H9 (cell line): ENCODE measurements at regions not wholly inside any gene's neighbourhood (a gene's known extent, or its start where the extent isn't known, plus 50 kb on each side); places are given as distances from the start of the nearest gene placed in this dataset.

ENCODE experiments used
- DNase-seq: peaks from one replicate; pipeline ENCODE4 v3.0.0-alpha.2; 2017
- H2AFZ ChIP-seq: one replicate; pipeline ENCODE4 v1.6.1; 2013; ENCODE audit warnings: mild to moderate bottlenecking, low read length, control low read depth, moderate library complexity
- H2AK5ac ChIP-seq: 2 replicates; pipeline ENCODE4 v1.6.1; 2013; ENCODE audit warnings: low read length, control low read depth, mixed read lengths; ENCODE audit not compliant: insufficient read length
- H2BK120ac ChIP-seq: one replicate; pipeline ENCODE4 v1.6.1; 2013; ENCODE audit warnings: low read depth, mild to moderate bottlenecking, low read length, control low read depth, inconsistent platforms; ENCODE audit not compliant: poor library complexity, severe bottlenecking
- H2BK12ac ChIP-seq: 2 replicates; pipeline ENCODE4 v1.6.1; 2013; ENCODE audit warnings: low read length, control low read depth, mixed read lengths, low read depth; ENCODE audit not compliant: insufficient read length
- H2BK15ac ChIP-seq: 2 replicates; pipeline ENCODE4 v1.6.1; 2013; ENCODE audit warnings: low read depth, low read length, control low read depth
- H2BK20ac ChIP-seq: one replicate; pipeline ENCODE4 v1.6.1; 2013; ENCODE audit warnings: low read depth, mild to moderate bottlenecking, low read length, control low read depth, inconsistent platforms; ENCODE audit not compliant: poor library complexity, severe bottlenecking
- H2BK5ac ChIP-seq: 2 replicates; pipeline ENCODE4 v1.6.1; 2013; ENCODE audit warnings: low read length, control low read depth, mixed read lengths; ENCODE audit not compliant: insufficient read length
- H3K14ac ChIP-seq: 2 replicates; pipeline ENCODE4 v1.6.1; 2013; ENCODE audit warnings: low read length, control low read depth; ENCODE audit not compliant: insufficient read depth
- H3K18ac ChIP-seq: 2 replicates; pipeline ENCODE4 v1.6.1; 2013; ENCODE audit warnings: low read depth, mild to moderate bottlenecking, mixed read lengths, low read length, control low read depth; ENCODE audit not compliant: insufficient read length
- H3K23ac ChIP-seq: 2 replicates; pipeline ENCODE4 v1.6.1; 2013; ENCODE audit warnings: low read length, control low read depth, mixed read lengths, low read depth; ENCODE audit not compliant: insufficient read length
- H3K23me2 ChIP-seq: 2 replicates; pipeline ENCODE4 v1.6.1; 2013; ENCODE audit warnings: low read depth, mild to moderate bottlenecking, mixed read lengths, low read length, control low read depth; ENCODE audit not compliant: insufficient read length, poor library complexity, severe bottlenecking
- H3K27ac ChIP-seq: 2 replicates; pipeline ENCODE4 v1.5.1; 2013; ENCODE audit warnings: low read length, control low read depth, mixed read lengths, low read depth; ENCODE audit not compliant: insufficient read length
- H3K27me3 ChIP-seq: 2 replicates; pipeline ENCODE4 v1.6.1; 2013; ENCODE audit warnings: low read length, control low read depth, inconsistent platforms; ENCODE audit not compliant: insufficient read depth
- H3K4ac ChIP-seq: 2 replicates; pipeline ENCODE4 v1.6.1; 2013; ENCODE audit warnings: low read depth, mild to moderate bottlenecking, control low read depth, inconsistent platforms, low read length, moderate library complexity
- H3K4me1 ChIP-seq: 2 replicates; pipeline ENCODE4 v1.6.1; 2013; ENCODE audit warnings: low read length, control low read depth, inconsistent platforms; ENCODE audit not compliant: insufficient read depth
- H3K4me2 ChIP-seq: 2 replicates; pipeline ENCODE4 v1.6.1; 2013; ENCODE audit warnings: low read length, control low read depth, mixed read lengths; ENCODE audit not compliant: insufficient read length, insufficient read depth
- H3K56ac ChIP-seq: 2 replicates; pipeline ENCODE4 v1.6.1; 2013; ENCODE audit warnings: low read depth, mild to moderate bottlenecking, mixed read lengths, low read length, control low read depth; ENCODE audit not compliant: insufficient read length
- H3K79me1 ChIP-seq: 2 replicates; pipeline ENCODE4 v1.6.1; 2013; ENCODE audit warnings: low read depth, mild to moderate bottlenecking, moderate library complexity, low read length, control low read depth, inconsistent platforms; ENCODE audit not compliant: insufficient read depth, poor library complexity, severe bottlenecking
- H3K79me2 ChIP-seq: 2 replicates; pipeline ENCODE4 v1.6.1; 2013; ENCODE audit warnings: low read length, control low read depth, inconsistent platforms; ENCODE audit not compliant: insufficient read depth
- H3K9ac ChIP-seq: 2 replicates; pipeline ENCODE4 v1.6.1; 2013; ENCODE audit warnings: low read length, control low read depth, mixed read lengths; ENCODE audit not compliant: insufficient read length; ENCODE audit errors: extremely low read depth
- H3K9me3 ChIP-seq: one replicate; pipeline ENCODE4 v1.6.1; 2013; ENCODE audit warnings: low read depth, low read length, inconsistent platforms; ENCODE audit not compliant: control insufficient read depth
- H3T11ph ChIP-seq: one replicate; pipeline ENCODE4 v1.6.1; 2013; ENCODE audit warnings: mild to moderate bottlenecking, low read length, control low read depth, inconsistent platforms
- H4K20me1 ChIP-seq: one replicate; pipeline ENCODE4 v1.6.1; 2013; ENCODE audit not compliant: control insufficient read depth, insufficient read length, insufficient read depth
- H4K5ac ChIP-seq: 2 replicates; pipeline ENCODE4 v1.6.1; 2013; ENCODE audit warnings: low read depth, mild to moderate bottlenecking, mixed read lengths, low read length, control low read depth; ENCODE audit not compliant: insufficient read length
- H4K8ac ChIP-seq: replicated peaks from 2 replicates; pipeline ENCODE4 v1.6.1; 2013; ENCODE audit warnings: low read length, control low read depth, mixed read lengths, low read depth; ENCODE audit not compliant: insufficient read length
- H4K91ac ChIP-seq: 2 replicates; pipeline ENCODE4 v1.6.1; 2013; ENCODE audit warnings: low read depth, mild to moderate bottlenecking, moderate library complexity, mixed read lengths, low read length, control low read depth; ENCODE audit not compliant: insufficient read length
- H3K27ac Mint-ChIP-seq, 3 experiments: 2 replicates in 2 of 3; 3 replicates in 1 of 3; pipeline ENCODE4 v1.8.0; 2020 to 2021; ENCODE audit warnings: mixed read lengths in 3 of 3, mild to moderate bottlenecking in 1 of 3, moderate library complexity in 1 of 3
- H3K27me3 Mint-ChIP-seq: 2 replicates; pipeline ENCODE4 v1.8.0; 2021; ENCODE audit warnings: low read depth, mild to moderate bottlenecking, moderate library complexity, mixed read lengths
- H3K36me3 Mint-ChIP-seq, 3 experiments: 2 replicates in 2 of 3; 3 replicates in 1 of 3; pipeline ENCODE4 v1.8.0; 2020 to 2021; ENCODE audit warnings: low read depth in 3 of 3, mixed read lengths in 3 of 3; ENCODE audit not compliant: insufficient read depth in 1 of 3
- H3K4me1 Mint-ChIP-seq, 2 experiments: 2 replicates each; pipeline ENCODE4 v1.8.0; 2020; ENCODE audit warnings: mixed read lengths in 2 of 2
- H3K4me3 Mint-ChIP-seq, 2 experiments: 2 replicates in 1 of 2; 3 replicates in 1 of 2; pipeline ENCODE4 v1.8.0; 2020 to 2021; ENCODE audit warnings: mild to moderate bottlenecking in 2 of 2, mixed read lengths in 2 of 2, moderate library complexity in 1 of 2
- H3K9me3 Mint-ChIP-seq, 2 experiments: 2 replicates in 1 of 2; 3 replicates in 1 of 2; pipeline ENCODE4 v1.8.0; 2020; ENCODE audit warnings: mild to moderate bottlenecking in 2 of 2, mixed read lengths in 2 of 2, moderate library complexity in 1 of 2
- WGBS: extraction: QIAGEN DNeasy Blood & Tissue Kit; methylation state at CpG from one replicate; pipeline ENCODE4 v1.1.7; 2013; ENCODE audit warnings: missing lambda C conversion rate, low lambda C conversion rate, mixed read lengths; ENCODE audit not compliant: insufficient read length; ENCODE audit errors: extremely low coverage; 5-methylcytosine and 5-hydroxymethylcytosine counted together
- TF ChIP-seq, protein P1 (sequence below): fragments of 200-600 bp; sonication (generic); conservative IDR thresholded peaks from 3 replicates; pipeline ENCODE4 v1.8.0; 2021; ENCODE audit warnings: antibody characterized with exemption, mild to moderate bottlenecking

DNA sequence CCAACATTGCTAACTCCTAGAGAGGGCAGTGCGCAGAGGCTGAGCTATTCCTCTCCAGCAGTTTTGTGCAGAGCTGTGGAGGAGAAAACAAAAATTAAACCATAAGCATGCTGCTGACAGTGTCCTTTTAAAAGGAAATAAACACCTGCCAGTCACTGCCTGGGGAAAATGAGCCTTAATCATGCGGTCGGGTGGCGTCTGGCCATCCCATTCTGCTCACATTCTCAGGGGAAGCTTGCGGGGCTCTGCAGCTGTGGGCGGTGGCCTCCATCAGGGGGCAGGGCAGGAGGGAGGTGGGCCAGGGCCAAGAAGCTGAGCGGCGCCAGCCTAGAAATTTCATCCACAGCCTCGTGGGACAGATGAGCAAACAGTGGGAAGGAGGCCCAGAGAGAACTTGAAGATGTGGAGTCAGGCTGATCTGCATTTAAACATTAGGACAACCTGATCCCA is 71.0 kb upstream of the TP53I11 start:
- Histone ChIP-seq H3K4me2 (no peak overlapping the region), H3T11ph (no peak overlapping the region), H2BK15ac (no peak overlapping the region), H2AFZ (no peak overlapping the region), H3K18ac (no peak overlapping the region), H3K4me1 (peaks cover 2% of the 10 kb centered on the region; the same call in 1 of the 2 replicates), H4K91ac (no peak overlapping the region), H3K23ac (no peak overlapping the region), H3K27ac (no peak overlapping the region), H3K9me3 (no peaks in the 10 kb centered on the region), H4K20me1 (no peaks in the 10 kb centered on the region), H3K9ac (no peak overlapping the region), H3K27me3 (no peaks in the 10 kb centered on the region), H4K8ac (no peak overlapping the region), H2AK5ac (no peak overlapping the region), H3K56ac (no peak overlapping the region), H3K14ac (no peak overlapping the region), H3K79me1 (no peaks in the 10 kb centered on the region), H2BK12ac (no peak overlapping the region), H2BK5ac (no peak overlapping the region), H2BK120ac (no peak overlapping the region), H3K23me2 (no peaks in the 10 kb centered on the region), H3K4ac (no peak overlapping the region), H2BK20ac (no peak overlapping the region), H4K5ac (no peak overlapping the region), H3K79me2 (no peaks in the 10 kb centered on the region)
- Mint-ChIP-seq H3K9me3 (no peaks in the 10 kb centered on the region), H3K4me1 (peaks cover 25 to 26% of the 10 kb centered on the region in 2 experiments), H3K27ac (no peak overlapping the region), H3K36me3 (no peaks in the 10 kb centered on the region), H3K27me3 (0 out of 2 replicates have a peak, but pooled peaks cover 1% of the 10 kb centered on the region), H3K4me3 (no peak overlapping the region)
- TF ChIP-seq, protein P1, sequence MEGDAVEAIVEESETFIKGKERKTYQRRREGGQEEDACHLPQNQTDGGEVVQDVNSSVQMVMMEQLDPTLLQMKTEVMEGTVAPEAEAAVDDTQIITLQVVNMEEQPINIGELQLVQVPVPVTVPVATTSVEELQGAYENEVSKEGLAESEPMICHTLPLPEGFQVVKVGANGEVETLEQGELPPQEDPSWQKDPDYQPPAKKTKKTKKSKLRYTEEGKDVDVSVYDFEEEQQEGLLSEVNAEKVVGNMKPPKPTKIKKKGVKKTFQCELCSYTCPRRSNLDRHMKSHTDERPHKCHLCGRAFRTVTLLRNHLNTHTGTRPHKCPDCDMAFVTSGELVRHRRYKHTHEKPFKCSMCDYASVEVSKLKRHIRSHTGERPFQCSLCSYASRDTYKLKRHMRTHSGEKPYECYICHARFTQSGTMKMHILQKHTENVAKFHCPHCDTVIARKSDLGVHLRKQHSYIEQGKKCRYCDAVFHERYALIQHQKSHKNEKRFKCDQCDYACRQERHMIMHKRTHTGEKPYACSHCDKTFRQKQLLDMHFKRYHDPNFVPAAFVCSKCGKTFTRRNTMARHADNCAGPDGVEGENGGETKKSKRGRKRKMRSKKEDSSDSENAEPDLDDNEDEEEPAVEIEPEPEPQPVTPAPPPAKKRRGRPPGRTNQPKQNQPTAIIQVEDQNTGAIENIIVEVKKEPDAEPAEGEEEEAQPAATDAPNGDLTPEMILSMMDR = 0 out of 3 replicates have a peak, but pooled peaks have one; percentile 19
- DNase-seq = peak; percentile 61
- no CpG with 5 or more reads among the region's 9 CpGs for WGBS
